GM19351 (cell line): ENCODE measurements at regions not wholly inside any gene's neighbourhood (a gene's known extent, or its start where the extent isn't known, plus 50 kb on each side); places are given as distances from the start of the nearest gene placed in this dataset.
"Not testable (repeated sequence)": the region's sequence is repeated elsewhere in the genome, so short reads cannot be mapped to it uniquely, and the experiment has no call there.

ENCODE experiments used
- ATAC-seq: cut with Tn5 transposase; IDR thresholded peaks from one replicate; pipeline ENCODE4 v1.9.1; 2021; ENCODE audit warnings: mild to moderate bottlenecking, moderate library complexity; ENCODE audit not compliant: unreplicated experiment

- ATAC-seq: no peak
Measured at GRCh38 chr3:88775026-88775690, 332.3 kb upstream of the EPHA3 start.

GRCh38 chr3:88779482-88779881, 327.9 kb upstream of the EPHA3 start:
- no peak for ATAC-seq

- no peak for ATAC-seq
Measured at GRCh38 chr3:88784925-88785324, 322.5 kb upstream of the EPHA3 start.

- no peak for ATAC-seq
Measured at GRCh38 chr3:88785841-88786240, 321.6 kb upstream of the EPHA3 start.

DNA sequence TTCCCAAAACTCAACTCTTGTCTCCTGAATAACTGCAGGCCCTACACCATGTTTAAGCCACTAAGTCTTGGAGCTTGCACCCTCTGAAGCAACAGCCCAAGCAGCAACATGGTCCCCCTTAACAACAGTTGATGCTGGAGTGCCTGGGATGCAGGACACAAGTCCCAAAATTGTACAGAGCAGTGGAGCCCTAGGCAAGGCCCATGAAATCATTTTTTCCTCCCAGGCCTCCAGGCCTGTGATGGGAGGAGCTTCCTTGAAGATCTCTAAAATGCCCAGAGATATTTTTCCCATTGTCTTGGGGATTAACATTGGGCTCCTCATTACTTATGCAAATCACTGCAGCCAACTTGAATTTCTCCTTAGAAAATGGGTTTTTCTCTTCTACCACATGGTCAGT, 311.9 kb upstream of the EPHA3 start:
- ATAC-seq: no peak

- ATAC-seq: no peak
Measured at GRCh38 chr3:88807491-88808105, 299.8 kb upstream of the EPHA3 start.

DNA sequence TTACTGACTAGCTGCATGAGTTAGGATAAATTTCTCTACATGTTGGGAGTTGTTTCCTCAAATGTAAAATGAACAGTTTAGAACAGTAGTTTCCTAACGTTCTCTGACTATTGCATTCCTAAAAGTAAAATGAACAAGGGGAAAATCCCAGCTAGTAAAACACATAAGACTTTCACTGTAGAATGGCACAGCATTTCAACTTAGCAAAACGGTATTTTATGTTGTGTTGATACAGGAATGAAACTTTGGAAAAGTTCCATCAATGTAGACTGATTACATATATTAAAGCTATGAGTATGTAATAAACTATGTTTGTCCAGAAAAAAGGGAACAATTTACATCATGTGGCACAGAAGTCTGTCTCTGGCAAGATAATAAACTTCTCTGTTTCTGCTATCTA, 297.4 kb upstream of the EPHA3 start:
- no peak for ATAC-seq

DNA sequence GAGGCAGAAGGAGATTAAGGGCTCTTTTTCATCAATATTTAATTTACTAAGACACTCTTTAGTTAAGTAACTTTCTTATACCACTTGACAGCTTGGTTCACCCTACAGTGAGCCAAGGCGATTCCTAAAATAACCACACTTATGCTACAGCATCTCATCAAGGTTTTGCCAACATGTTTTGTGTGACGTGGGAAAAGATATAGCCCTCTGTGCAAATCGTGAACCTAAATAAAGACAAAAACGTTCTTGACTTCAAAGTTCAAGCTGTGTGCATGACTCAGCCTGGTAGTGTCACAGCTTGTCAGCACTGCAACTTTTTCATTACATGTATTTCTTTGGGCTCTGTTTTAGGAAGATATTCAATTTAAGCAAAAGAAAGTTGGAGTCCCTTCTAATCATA, 297.0 kb upstream of the EPHA3 start:
- no peak for ATAC-seq

DNA sequence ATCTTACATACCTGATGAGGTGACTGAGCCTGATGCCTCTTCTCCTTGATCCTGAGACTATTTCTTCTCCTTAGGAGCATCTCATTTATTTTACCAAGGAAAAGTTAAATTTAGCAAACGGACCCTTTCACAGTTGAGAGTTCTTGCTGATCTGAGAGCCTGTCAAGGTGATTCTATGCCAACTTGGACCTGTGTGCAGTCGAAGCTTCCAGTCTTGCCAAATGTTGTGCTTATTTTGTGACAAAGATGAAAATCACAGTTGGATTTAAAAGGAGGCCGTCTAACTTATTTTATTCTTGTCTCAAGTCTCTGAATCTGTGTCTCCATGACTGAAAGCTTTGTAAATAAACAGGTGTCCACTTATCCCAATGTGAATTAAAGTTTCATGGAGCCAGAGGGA, 296.3 kb upstream of the EPHA3 start:
- no peak for ATAC-seq

GRCh38 chr3:88812576-88812975, 294.8 kb upstream of the EPHA3 start:
- ATAC-seq: no peak

GRCh38 chr3:88816445-88816844, 291.0 kb upstream of the EPHA3 start:
- ATAC-seq: no peak

GRCh38 chr3:88824666-88825564, 282.5 kb upstream of the EPHA3 start:
- no peak for ATAC-seq

- ATAC-seq: no peak
Measured at GRCh38 chr3:88828466-88828865, 279.0 kb upstream of the EPHA3 start.

GRCh38 chr3:88852606-88853005, 254.8 kb upstream of the EPHA3 start:
- ATAC-seq: no peak

DNA sequence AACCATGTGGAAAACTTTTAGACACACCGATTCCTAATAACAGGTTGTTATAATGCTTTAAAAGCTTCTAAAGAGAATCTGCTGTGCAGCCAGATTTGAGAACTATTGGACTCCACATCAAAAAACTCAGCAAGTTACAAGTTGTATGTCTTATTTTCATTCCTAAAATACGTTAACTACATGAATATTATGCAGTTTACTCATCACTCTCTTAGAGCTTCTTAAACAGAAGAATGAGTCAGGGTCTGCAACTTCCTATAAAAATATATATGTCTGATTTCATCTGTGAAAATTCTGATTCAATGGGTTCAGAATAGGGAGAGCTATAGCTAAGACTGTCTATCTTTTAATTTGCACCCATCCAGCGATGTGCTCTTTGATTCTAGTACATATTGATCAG, 244.2 kb upstream of the EPHA3 start:
- no peak for ATAC-seq

DNA sequence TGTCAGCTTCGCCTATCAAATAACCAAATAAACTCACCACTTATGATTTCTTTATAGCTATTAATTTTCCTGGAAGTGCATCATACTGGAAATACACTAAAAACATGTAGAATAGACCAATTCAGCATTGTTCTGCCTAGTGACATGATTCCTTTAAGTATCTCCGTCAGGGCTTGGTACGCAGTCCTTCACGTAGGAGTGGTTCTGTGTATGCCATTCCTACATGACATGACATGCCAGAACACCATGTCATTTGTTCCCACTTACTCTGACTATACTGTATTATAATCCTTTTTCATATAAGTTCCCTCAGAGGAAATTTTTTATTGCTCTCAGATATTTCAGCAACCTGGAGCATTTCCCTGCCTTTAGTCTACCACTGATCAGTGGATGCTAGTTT, 230.7 kb upstream of the EPHA3 start:
- ATAC-seq: no peak

DNA sequence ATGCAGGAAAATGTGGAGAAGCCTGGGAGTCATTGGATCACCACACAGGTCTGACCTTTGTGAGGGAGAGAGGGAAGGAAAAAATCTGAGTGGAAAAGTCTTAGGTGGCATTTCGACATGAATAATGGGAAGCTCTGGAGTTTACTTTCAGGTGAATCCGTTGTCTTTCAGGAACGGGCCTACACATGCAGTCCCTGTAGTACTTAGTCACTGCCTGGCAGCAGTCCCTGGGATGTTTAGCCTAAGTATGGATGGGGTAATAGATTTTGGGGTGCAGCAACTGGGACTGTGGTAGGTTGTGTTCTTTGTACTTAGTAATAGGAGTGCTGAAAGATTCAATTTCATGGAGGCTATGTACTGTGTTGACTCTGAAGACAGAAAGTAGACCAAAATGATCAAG, 227.5 kb upstream of the EPHA3 start:
- no peak for ATAC-seq

DNA sequence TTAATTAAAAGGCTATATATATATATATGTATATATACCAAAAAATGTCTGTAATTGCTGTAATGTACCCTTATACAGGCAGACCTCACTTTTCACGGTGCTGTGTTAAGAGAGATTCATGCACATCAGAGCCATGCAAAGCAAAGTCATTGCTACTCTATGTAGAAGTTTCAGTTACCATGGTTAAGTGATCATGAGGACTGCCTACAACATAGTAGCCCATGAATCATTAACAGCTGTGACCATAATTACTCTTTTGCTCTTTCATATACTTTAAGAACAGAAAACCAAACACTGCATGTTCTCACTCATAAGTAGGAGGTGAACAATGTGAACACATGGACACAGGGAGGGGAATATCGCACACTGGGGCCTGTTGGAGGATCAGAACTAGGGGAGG, 225.3 kb upstream of the EPHA3 start:
- no peak for ATAC-seq

DNA sequence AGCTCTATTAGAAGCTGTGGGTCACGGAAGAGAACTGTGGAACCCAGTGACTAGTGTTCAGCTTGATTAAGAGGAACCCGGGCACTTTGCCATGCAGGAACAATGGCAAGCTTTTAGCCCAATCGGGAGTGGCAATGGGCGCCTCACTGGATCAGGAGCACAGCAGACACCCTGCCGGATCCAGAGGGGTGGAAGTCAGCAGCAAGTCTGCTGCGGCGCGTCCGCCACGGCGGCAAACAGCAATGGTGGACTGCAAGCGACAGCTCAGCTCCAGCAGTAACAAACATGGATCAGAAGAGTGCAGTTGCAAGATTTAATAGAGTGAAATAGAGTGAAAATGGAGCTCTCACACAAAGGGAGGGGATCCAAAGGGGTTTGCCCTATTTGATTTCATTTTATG, 220.8 kb upstream of the EPHA3 start:
- not testable (repeated sequence) for ATAC-seq

DNA sequence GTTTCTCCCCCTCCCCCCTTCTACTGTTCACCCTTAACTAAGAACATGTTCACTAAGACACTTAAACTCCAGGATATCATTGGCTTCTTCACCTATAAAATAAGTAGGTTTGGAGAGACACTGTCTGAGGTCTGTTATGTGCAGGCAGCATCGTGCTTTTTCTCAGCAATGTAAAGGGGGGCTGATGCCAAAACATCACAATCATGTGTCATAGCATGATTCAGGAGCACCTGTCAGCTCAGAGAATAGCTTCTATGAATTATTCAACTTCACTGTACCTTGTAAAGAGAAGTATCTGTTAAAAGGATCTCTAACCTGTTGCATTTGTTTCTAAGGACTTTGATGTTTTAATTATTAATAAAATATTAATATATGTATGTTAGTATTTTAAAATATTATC, 211.4 kb upstream of the EPHA3 start:
- no peak for ATAC-seq

DNA sequence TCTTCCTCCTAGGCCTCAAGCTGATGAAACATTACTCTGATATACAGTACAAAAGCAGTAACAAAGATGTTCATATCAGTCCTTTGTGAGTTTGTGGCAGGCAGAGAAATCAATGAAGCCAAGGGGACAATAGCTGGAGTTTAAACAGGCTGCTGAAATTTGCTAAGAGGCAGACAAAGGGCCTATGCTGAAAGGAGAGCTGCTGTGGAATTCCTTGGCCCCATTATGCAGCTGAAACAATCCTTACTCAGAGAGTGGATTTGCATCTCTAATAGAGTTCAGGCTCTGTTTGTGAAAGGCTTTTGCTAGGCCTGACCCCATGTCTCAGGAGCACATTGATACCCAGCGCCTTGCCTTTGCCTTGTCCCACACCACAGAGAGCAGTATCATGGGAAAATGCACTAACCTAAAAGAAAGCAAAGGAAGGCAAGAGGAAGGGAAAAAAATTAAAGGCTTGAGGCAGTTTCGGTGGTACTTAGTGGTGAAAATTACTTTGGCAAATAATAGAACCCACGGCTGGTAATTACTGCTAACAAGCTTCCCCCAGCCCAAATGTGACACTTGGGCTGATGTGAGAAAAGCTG, 195.0 kb upstream of the EPHA3 start:
- ATAC-seq: no peak

- ATAC-seq: no peak
Measured at GRCh38 chr3:88918841-88919240, 188.6 kb upstream of the EPHA3 start.
